ENCODE measurements at regions not wholly inside any gene's neighbourhood (a gene's known extent, or its start where the extent isn't known, plus 50 kb on each side); places are given as distances from the start of the nearest gene placed in this dataset.
"Not testable (repeated sequence)": the region's sequence is repeated elsewhere in the genome, so short reads cannot be mapped to it uniquely, and the experiment has no call there.

GRCh38 chr4:164239433-164239832 is 514.5 kb upstream of the SMIM31 start:
- no peak for DNase-seq

DNA sequence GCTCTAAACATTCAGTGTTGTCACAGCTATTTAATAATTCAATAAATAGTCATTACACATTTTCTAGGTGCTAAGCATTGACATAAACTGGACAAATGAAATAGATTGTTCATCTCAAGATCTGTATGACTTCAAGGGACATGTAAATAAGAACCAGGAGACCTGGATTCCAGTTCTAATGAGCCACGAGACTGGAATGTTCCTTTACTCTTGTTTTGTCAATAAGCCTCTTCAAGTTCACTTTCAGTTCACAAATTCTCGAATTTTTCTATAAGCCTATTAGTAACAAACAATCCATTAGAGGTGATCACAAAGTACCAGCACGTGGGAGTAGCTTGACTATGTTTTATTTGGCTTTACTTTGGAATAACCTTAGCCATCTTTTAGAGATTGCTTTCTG is 514.0 kb upstream of the SMIM31 start:
- DNase-seq, result no peak

DNA sequence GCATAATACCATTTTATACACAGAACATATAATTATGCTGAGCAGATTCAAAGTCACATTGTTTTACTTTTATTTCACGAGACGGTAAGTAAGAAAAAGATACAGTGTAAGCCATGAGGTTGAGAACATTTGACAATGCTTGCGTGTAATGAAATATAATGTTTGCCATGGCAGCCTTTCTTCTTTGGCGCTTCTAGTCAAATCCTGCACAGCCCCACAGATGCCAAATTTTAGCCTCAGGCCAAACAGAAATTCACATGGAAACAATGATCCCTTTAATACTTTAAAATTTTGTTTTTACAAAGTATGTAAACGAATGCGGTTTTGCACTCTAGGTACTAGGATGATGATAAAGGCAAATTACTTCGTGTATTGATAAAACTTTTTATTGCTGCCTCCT is 502.7 kb upstream of the SMIM31 start:
- DNase-seq, result no peak

DNA sequence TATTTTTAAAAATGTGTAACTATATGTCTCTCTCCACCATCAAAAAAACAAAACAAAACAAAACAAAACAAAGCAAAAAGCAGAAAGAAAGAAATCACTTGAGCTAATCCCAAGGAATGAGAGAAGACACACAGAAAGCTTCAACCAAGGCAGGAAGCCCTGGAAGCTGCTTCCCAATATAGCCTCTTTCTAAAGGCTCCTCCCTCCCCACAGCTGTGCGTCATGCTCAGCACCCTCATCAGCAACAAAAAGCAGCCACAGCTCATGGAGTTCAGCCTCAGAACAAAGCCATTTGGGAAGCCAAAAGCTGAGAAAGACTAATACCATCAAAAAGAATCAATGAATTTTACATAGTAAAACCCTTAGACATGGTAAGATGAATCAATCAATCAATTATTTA is 501.6 kb upstream of the SMIM31 start:
- DNase-seq, result no peak

DNA sequence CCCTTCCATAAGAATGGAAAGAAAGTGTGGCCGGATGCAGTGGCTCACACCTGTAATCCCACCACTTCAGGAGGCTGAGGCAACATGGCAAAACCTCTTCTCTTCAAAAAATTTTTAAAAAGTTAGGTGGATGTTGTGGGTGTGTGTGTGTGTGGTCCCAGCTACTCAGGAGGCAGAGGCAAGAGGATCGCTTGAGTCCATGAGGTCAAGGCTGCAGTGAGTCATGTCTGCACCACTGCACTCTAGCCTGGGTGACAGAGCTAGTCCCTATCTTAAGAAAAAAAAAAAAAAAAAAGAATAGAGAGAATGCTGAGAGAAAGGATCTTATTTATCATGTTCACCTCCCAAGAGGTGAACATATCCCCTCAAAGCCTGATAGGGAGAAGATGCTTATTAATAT is 492.1 kb upstream of the SMIM31 start:
- no peak for DNase-seq

DNA sequence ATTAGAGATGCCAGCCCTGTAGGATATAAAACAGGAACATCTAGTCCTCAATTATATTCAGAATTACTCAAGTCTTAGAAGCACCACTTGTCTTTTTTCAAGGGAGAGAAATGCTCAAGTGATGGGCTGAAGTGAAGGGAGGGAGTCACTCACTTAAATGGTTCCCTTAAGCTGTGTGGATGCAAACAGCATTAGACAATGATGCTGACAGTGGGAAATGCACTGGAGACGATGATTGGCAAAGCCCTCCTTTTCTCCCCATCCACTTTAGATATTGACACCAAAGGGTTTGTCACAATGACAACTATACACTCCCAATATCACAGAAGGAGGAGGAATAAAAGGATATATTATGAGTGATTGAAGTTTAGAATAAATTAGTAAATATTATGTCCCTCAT is 491.4 kb upstream of the SMIM31 start:
- not testable (repeated sequence) for DNase-seq

DNA sequence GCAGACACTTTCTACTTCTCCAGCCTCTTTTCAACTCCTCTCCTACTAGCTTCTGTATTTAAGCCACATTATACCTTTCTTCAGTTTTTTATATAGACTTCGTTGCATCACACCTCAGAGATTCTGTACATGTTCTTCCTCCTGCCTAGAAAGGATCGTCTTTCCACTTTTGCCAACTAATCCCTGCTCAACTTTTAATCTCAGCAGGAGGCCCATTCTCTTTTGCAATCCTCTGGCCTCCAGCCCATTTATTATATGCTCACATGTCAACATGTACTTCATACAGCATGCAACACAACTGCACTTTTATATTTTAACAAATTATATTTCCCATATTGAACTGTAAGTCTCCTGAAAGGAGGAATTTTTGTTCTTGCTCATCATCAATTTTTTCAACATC is 476.5 kb upstream of the SMIM31 start:
- DNase-seq, result not testable (repeated sequence)

- DNase-seq, result no peak
These were observed 466.8 kb upstream of the SMIM31 start for GRCh38 chr4:164287173-164287572.

DNA sequence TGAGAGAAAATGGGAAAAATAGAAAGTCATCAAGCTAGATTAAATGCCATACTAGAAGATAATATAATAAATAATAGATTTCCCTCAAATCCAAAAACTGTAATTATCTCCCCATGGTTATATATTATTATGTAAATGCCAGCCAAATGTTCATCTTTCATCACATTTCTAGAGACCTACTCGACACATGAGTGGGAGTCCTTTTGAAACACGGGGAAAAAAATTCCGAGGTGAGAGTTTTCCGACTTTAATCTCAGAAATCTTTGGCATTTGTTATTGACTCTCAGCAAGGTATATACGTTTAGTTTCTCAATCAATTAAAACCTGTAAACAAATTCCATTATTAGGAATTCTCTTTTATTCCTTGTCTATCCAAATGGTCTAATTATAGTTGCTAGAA is 465.4 kb upstream of the SMIM31 start:
- DNase-seq, result no peak

DNA sequence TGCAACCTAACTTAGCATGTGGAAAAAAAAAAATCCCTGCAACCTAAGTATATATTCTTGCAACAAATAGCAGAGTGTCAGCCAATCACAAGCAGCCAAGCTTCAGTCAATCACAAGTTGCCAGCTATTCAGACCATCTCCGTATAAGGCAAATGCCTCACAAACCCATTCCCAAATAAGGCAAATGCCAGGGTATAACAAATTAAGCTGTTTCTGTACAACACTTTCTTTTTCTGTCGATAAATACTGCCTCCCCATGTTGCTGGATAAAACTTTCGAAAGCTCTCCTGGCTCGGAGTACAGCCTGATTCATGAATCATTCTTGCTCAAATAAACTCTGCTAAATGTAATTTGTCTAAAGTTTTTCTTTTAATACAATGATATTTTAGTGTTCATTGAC is 460.7 kb upstream of the SMIM31 start:
- no peak for DNase-seq

DNA sequence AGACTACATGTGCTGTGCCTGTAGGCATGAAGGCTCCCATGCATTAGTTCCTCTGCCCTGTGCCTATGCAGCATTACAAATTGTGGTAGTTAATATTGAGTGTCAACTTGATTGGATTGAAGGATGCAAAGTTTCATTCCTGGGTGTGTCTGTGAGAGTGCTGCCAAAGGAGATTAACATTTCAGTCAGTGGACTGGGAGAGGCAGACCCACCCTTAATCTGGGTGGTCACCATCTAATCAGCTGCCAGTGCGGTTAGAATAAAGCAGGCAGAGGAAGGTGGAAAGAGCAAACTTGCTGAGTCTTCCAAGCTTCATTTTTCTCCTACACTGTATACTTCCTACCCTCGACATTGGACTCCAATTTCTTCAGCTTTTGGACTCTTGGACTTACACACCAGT is 460.2 kb upstream of the SMIM31 start:
- no peak for DNase-seq

- DNase-seq, result no peak
These were observed 452.5 kb upstream of the SMIM31 start for GRCh38 chr4:164301430-164301829.

- no peak for DNase-seq
These were observed 449.8 kb upstream of the SMIM31 start for GRCh38 chr4:164304101-164304639.

GRCh38 chr4:164304861-164305260 is 449.1 kb upstream of the SMIM31 start:
- DNase-seq, result no peak

GRCh38 chr4:164307262-164307661 is 446.7 kb upstream of the SMIM31 start:
- DNase-seq, result no peak

DNA sequence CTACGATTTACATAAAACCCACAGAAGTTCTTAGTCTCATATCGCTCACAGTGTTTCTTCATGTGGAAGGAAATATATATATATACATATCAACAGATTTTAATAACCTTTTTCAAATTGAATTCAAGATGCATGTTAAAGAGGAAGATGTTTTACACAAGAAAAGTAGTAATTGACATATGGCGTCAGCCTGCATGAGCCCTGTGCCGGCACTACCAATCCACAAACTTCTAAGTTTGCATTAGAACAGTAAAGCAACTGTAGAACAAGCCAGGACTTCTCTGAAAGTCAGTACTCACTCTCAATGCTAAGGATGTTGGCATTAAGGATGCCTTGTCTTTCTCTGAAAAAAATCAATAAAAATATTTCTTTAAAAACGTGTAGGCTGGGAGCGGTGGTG is 441.3 kb upstream of the SMIM31 start:
- DNase-seq, result no peak

- DNase-seq, result no peak
These were observed 440.1 kb upstream of the SMIM31 start for GRCh38 chr4:164313853-164314252.

DNA sequence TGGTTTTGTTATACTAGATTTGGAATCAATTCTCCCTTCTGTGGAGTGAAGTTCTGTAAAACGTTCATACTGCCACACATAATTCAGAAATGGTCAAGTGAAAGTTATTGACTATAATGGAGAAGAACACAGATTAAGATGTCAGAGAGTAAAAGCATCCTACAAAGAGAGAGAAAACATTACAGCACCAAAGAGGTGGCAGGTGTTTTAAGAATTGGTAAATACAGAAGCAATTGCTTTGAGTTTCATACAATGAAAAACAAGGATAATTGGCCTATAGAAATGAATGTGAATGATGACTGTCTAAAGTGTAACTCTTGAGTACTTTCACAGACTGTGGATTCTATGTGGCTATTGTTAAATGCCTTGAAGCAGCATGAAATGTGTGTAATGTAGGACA is 435.6 kb upstream of the SMIM31 start:
- no peak for DNase-seq

DNA sequence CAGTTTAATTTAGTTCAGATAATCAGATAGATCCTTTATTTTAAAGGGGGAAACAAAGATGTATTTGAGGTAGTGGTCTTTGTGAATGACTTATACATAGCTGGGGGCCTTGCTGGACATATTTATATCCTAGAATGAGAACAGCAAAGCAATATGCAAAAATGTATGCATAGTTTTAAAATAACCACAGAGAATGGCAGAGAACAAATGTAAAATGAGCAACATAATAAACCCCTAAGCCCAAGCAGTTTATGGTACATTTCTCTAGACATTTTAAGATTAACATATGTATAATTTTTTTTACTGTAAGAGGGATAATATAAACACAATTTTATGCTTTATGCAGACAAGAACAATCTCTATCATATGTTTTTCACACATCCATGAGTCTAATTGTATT is 434.2 kb upstream of the SMIM31 start:
- DNase-seq, result no peak

- no peak for DNase-seq
These were observed 433.1 kb upstream of the SMIM31 start for GRCh38 chr4:164320847-164321246.

GRCh38 chr4:164326056-164326455 is 427.9 kb upstream of the SMIM31 start:
- DNase-seq, result no peak

- no peak for DNase-seq
These were observed 416.5 kb upstream of the SMIM31 start for GRCh38 chr4:164337219-164337944.

GRCh38 chr4:164343472-164343976 is 410.4 kb upstream of the SMIM31 start:
- no peak for DNase-seq

- DNase-seq, result no peak
These were observed 408.2 kb upstream of the SMIM31 start for GRCh38 chr4:164345756-164346155.

DNA sequence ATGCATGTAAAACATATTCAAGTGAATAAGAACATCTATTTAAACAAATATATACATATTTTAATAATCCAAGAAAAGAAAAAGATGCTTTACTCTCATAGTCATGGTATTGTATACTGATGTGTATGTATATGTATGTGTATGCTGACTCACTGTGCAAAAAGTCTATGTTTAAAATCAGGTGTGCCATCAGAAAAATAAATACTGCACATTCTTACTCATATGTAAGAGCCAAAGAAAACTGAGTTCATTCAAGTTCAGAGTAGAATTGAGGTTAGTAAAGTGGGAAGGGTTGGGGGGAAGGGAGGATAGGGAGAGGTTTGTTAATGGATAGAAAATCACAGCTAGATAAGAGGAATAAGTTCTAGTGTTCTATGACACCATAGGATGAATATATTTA is 403.9 kb upstream of the SMIM31 start:
- DNase-seq, result no peak
